Neural cell (in vitro differentiated cells): ENCODE measurements at regions not wholly inside any gene's neighbourhood (a gene's known extent, or its start where the extent isn't known, plus 50 kb on each side); places are given as distances from the start of the nearest gene placed in this dataset.

ENCODE experiments used
- REST ChIP-seq: IDR thresholded peaks from 2 replicates; pipeline ENCODE4 v1.6.1; 2012; ENCODE audit warnings: borderline replicate concordance
- TF ChIP-seq, protein P1 (sequence below): fragments of 450-650 bp; IDR thresholded peaks from 2 replicates; pipeline ENCODE4 v1.5.1; 2014; ENCODE audit warnings: antibody characterized with exemption, mild to moderate bottlenecking, moderate library complexity; ENCODE audit not compliant: poor library complexity, severe bottlenecking

- TF ChIP-seq, protein P1, sequence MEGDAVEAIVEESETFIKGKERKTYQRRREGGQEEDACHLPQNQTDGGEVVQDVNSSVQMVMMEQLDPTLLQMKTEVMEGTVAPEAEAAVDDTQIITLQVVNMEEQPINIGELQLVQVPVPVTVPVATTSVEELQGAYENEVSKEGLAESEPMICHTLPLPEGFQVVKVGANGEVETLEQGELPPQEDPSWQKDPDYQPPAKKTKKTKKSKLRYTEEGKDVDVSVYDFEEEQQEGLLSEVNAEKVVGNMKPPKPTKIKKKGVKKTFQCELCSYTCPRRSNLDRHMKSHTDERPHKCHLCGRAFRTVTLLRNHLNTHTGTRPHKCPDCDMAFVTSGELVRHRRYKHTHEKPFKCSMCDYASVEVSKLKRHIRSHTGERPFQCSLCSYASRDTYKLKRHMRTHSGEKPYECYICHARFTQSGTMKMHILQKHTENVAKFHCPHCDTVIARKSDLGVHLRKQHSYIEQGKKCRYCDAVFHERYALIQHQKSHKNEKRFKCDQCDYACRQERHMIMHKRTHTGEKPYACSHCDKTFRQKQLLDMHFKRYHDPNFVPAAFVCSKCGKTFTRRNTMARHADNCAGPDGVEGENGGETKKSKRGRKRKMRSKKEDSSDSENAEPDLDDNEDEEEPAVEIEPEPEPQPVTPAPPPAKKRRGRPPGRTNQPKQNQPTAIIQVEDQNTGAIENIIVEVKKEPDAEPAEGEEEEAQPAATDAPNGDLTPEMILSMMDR = no peak
- no peak for TF ChIP-seq REST
These were observed 185.9 kb upstream of the SPHKAP start for GRCh38 chr2:228367356-228367755.
